HG02840 (cell line): ENCODE measurements at regions not wholly inside any gene's neighbourhood (a gene's known extent, or its start where the extent isn't known, plus 50 kb on each side); places are given as distances from the start of the nearest gene placed in this dataset.
"Not testable (repeated sequence)": the region's sequence is repeated elsewhere in the genome, so short reads cannot be mapped to it uniquely, and the experiment has no call there.

Experiments used
- ATAC-seq: cut with Tn5 transposase; IDR thresholded peaks from one replicate; pipeline ENCODE4 v1.9.1; 2021; ENCODE audit warnings: mild to moderate bottlenecking, moderate library complexity, moderate number of reproducible peaks; ENCODE audit not compliant: unreplicated experiment, low FRiP score

- no peak for ATAC-seq
Observed at GRCh38 chr3:181554233-181554765, 157.4 kb upstream of the SOX2 start.

- ATAC-seq, result no peak
Observed at GRCh38 chr3:181549266-181549665, 162.5 kb upstream of the SOX2 start.

- ATAC-seq, result no peak
Observed at GRCh38 chr3:181541414-181541813, 170.3 kb upstream of the SOX2 start.

GRCh38 chr3:181534781-181535221 is 176.9 kb upstream of the SOX2 start:
- no peak for ATAC-seq

GRCh38 chr3:181533811-181534210 is 177.9 kb upstream of the SOX2 start:
- ATAC-seq, result no peak

- no peak for ATAC-seq
Observed at GRCh38 chr3:181530584-181530983, 181.1 kb upstream of the SOX2 start.

- no peak for ATAC-seq
Observed at GRCh38 chr3:181521831-181522230, 189.9 kb upstream of the SOX2 start.

GRCh38 chr3:181518222-181518621 is 193.5 kb upstream of the SOX2 start:
- ATAC-seq, result no peak

GRCh38 chr3:181512787-181513186 is 198.9 kb upstream of the SOX2 start:
- no peak for ATAC-seq

- no peak for ATAC-seq
Observed at GRCh38 chr3:181510500-181510899, 201.2 kb upstream of the SOX2 start.

GRCh38 chr3:181497358-181497757 is 214.4 kb upstream of the SOX2 start:
- ATAC-seq, result no peak

- ATAC-seq, result no peak
Observed at GRCh38 chr3:181493423-181493822, 218.3 kb upstream of the SOX2 start.

GRCh38 chr3:181488536-181488935 is 223.2 kb upstream of the SOX2 start:
- no peak for ATAC-seq

- no peak for ATAC-seq
Observed at GRCh38 chr3:181487236-181487978, 224.3 kb upstream of the SOX2 start.

GRCh38 chr3:181486141-181486885 is 225.4 kb upstream of the SOX2 start:
- ATAC-seq, result no peak

GRCh38 chr3:181484026-181484425 is 227.7 kb upstream of the SOX2 start:
- ATAC-seq, result no peak

GRCh38 chr3:181475146-181475545 is 236.6 kb upstream of the SOX2 start:
- not testable (repeated sequence) for ATAC-seq

GRCh38 chr3:181470349-181470748 is 241.4 kb upstream of the SOX2 start:
- ATAC-seq, result no peak

GRCh38 chr3:181464033-181464694 is 247.6 kb upstream of the SOX2 start:
- ATAC-seq, result no peak

GRCh38 chr3:181461381-181461780 is 250.3 kb upstream of the SOX2 start:
- no peak for ATAC-seq

- no peak for ATAC-seq
Observed at GRCh38 chr3:181459516-181459915, 252.2 kb upstream of the SOX2 start.
